HG03025 (cell line): ENCODE measurements at regions not wholly inside any gene's neighbourhood (a gene's known extent, or its start where the extent isn't known, plus 50 kb on each side); places are given as distances from the start of the nearest gene placed in this dataset.

Experiments
- ATAC-seq: cut with Tn5 transposase; IDR thresholded peaks from one replicate; pipeline ENCODE4 v1.9.1; 2021; ENCODE audit warnings: mild to moderate bottlenecking, moderate library complexity; ENCODE audit not compliant: unreplicated experiment, low FRiP score

- ATAC-seq, result no peak
These were observed 108.8 kb upstream of the IRF2BP2 start for GRCh38 chr1:234718496-234719453.

- no peak for ATAC-seq
These were observed 107.0 kb upstream of the IRF2BP2 start for GRCh38 chr1:234716908-234717375.

DNA sequence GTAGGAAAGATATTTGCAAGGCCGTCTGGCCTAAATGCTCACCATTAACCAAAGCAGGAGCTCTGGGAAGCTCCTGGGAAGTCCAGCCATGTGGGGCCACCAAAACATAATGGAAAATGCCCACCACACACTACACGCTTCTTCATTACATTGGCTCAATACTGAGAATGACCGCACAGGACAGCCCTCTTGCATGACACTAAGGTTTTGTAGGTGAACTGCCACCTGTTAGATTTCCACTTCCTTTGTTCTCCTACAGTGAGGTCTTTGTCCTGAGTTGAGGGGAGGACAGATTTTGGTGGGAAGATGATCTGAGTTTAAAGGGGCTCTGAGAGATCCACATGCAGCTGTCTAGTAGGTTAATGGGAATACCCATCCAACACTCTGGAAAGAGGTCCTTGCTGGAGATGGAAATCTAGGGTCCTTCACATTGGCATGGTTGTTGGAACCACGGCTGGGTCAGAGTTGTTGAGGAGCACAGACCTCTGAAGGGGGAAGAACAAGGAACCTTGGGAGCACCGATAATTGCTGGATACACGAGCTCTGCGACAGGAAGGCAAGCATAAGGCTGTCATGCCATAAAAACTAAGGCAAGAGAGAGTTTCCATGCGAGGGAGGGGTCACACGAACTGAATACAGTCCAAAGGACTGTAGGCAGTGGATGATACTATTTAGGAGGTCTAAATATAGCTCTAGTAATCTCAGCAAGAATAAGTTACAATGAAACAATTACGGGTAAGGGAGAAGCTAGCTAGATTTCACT is 105.5 kb upstream of the IRF2BP2 start:
- ATAC-seq, result no peak

DNA sequence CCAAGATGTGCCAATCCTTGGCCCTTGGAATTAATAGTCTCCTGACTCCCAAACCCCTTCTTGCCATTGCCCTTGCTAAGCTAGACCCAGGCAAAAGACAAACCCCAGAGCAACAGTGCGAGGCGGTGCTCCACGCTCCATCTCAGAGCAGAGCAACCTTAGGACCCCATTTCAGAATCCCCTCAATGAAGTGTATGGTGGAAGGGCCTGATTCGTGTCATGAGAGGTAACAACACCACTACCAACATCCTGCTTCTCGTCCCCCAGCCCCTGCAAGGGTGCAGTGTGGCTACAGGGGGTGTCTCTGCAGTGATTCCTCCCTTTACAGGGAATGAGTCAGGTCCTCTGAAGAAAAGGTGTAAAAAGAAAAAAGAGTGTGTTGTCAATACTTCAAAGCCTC is 103.9 kb upstream of the IRF2BP2 start:
- ATAC-seq, result no peak

DNA sequence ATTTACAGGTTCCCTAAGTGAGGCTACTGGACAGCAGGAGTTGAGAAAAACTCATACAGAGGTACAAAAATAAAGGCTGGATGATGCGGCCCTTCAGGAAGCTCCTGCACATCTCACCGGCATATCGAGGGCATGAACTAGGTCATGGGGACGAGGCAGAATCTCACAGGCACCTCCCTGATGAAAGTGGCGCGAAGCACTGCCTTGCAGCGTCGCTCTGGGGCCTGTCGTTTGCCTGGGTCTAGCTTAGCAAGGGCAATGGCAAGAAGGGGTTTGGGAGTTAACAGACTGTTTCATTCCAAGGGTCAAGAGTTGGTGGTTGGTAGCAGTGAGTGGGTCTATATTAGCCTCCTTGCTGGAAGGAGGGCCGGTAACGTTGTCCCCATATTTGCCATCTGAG is 103.5 kb upstream of the IRF2BP2 start:
- no peak for ATAC-seq

- no peak for ATAC-seq
These were observed 102.9 kb upstream of the IRF2BP2 start for GRCh38 chr1:234712891-234713305.

GRCh38 chr1:234710936-234711724 is 101.2 kb upstream of the IRF2BP2 start:
- ATAC-seq, result no peak

DNA sequence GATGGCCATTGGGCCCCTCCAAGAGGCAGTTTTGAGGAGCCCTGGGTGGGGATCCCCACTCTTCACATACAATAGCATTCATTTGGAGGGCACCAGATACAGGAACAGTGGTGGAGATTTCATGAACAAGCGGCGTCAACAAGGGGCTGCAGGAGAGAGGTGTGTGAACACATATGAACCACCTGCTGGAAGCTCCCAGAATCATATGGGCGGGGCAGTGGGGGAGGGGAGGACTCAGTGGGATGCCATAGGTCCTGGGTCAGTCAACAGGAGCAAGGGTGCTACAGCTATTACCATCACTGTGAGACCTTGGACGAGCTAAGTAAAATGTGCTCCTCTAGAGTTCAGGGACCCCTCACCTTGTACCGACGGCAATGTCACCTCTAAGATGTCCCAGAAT is 100.4 kb upstream of the IRF2BP2 start:
- ATAC-seq, result no peak

DNA sequence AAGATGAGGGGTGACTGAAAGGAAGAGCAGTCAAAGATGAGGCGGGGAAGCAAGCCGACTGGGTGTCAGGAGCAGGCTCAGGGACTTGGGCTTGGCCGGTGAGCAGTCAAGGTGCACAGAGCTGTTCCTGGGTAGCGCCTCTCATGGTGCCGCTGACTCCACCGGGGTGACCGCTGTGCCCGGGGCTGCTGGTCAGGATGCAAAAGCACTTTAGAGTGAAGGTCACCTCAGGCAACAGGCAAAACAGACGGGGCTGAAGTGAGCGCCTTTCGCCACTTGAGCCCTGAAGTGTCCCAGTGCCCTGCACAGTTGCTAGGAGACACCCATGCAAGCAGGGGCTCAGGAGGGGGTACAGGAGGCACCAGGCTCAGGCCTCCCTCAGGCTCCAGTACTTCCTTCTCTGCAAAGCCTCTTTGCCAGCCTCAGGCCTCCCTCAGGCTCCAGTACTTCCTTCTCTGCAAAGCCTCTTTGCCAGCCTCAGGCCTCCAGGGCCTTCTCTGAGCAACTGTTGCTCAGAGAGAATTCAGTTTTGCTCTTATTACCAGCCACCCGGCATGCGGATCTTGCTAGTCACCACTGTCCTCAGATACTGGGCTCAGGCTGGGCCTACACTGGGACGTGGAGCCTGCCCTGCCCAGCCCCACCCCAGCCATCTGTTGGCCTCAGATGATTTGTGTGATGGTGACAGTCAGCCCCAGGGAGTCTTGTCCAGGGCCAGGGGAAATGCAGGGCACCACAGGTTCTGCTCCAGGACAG is 99.7 kb upstream of the IRF2BP2 start:
- ATAC-seq, result no peak

- no peak for ATAC-seq
These were observed 98.9 kb upstream of the IRF2BP2 start for GRCh38 chr1:234708700-234709395.

DNA sequence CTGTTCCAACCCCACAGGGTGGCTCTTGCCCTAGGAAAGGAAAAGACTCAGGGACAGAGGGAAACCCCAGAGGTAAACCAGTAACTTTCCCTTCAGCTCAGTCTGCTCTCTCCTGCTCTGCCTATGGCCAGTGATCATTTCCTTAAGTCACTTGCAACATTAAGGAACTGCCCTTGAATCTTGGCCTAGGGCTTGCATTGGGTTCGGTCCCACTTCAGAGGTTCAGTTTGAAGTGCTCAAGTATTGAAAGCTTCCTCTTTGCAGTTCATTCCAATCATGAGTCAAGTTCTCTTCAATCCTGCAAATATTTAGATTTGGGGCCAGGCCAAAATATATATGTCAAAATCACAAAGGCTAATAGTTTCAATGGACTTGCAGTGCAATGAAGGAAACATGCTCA is 97.7 kb upstream of the IRF2BP2 start:
- no peak for ATAC-seq

- ATAC-seq, result no peak
These were observed 97.0 kb upstream of the IRF2BP2 start for GRCh38 chr1:234706931-234707330.

- no peak for ATAC-seq
These were observed 96.2 kb upstream of the IRF2BP2 start for GRCh38 chr1:234706199-234706598.

GRCh38 chr1:234705615-234706014 is 95.6 kb upstream of the IRF2BP2 start:
- no peak for ATAC-seq

GRCh38 chr1:234704106-234704887 is 94.3 kb upstream of the IRF2BP2 start:
- no peak for ATAC-seq

- ATAC-seq, result no peak
These were observed 92.5 kb upstream of the IRF2BP2 start for GRCh38 chr1:234702342-234703000.

GRCh38 chr1:234701737-234702341 is 91.9 kb upstream of the IRF2BP2 start:
- ATAC-seq, result no peak
